ENCODE measurements at regions not wholly inside any gene's neighbourhood (a gene's known extent, or its start where the extent isn't known, plus 50 kb on each side); places are given as distances from the start of the nearest gene placed in this dataset.

DNA sequence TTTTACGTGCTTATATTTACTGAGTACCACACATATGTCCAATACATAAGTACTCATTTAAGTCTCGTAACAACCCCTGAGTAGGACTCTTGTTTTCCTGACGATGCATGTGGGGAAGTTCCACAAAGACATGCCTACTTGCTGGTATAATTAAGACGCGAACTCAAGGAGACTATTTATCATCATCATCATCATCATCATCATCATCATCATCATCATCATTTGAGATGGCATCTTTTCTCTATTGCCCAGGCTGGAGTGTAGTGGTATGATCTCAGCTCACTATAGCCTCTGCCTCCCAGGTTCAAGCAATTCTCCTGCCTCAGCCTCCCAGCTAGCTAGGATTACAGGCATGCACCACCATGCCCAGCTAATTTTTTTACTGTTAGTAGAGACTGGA lies 809.9 kb upstream of the EEF2KMT start:
- TF ChIP-seq, protein P1, sequence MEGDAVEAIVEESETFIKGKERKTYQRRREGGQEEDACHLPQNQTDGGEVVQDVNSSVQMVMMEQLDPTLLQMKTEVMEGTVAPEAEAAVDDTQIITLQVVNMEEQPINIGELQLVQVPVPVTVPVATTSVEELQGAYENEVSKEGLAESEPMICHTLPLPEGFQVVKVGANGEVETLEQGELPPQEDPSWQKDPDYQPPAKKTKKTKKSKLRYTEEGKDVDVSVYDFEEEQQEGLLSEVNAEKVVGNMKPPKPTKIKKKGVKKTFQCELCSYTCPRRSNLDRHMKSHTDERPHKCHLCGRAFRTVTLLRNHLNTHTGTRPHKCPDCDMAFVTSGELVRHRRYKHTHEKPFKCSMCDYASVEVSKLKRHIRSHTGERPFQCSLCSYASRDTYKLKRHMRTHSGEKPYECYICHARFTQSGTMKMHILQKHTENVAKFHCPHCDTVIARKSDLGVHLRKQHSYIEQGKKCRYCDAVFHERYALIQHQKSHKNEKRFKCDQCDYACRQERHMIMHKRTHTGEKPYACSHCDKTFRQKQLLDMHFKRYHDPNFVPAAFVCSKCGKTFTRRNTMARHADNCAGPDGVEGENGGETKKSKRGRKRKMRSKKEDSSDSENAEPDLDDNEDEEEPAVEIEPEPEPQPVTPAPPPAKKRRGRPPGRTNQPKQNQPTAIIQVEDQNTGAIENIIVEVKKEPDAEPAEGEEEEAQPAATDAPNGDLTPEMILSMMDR (IDR thresholded peaks at IDR 0.05) = no peak
- TF ChIP-seq POLR2A (IDR thresholded peaks at IDR 0.05) (no peak), POLR2AphosphoS5 (IDR thresholded peaks at IDR 0.05) (no peak), EP300 (IDR thresholded peaks at IDR 0.05) (no peak)
